GM19372 (cell line): ENCODE measurements at regions not wholly inside any gene's neighbourhood (a gene's known extent, or its start where the extent isn't known, plus 50 kb on each side); places are given as distances from the start of the nearest gene placed in this dataset.

Experiments used
- ATAC-seq: cut with Tn5 transposase; IDR thresholded peaks from one replicate; pipeline ENCODE4 v1.9.1; 2021; ENCODE audit warnings: mild to moderate bottlenecking, low read depth, moderate library complexity; ENCODE audit not compliant: unreplicated experiment

GRCh38 chr3:34988296-34988695 lies 651.0 kb upstream of the ARPP21 start:
- ATAC-seq = no peak

GRCh38 chr3:34995796-34996430 lies 643.4 kb upstream of the ARPP21 start:
- no peak for ATAC-seq

GRCh38 chr3:34998902-34999301 lies 640.4 kb upstream of the ARPP21 start:
- ATAC-seq = no peak

GRCh38 chr3:35012214-35012613 lies 627.1 kb upstream of the ARPP21 start:
- no peak for ATAC-seq

GRCh38 chr3:35028157-35028556 lies 611.2 kb upstream of the ARPP21 start:
- ATAC-seq = no peak

GRCh38 chr3:35042210-35042991 lies 596.9 kb upstream of the ARPP21 start:
- no peak for ATAC-seq

GRCh38 chr3:35043040-35043439 lies 596.3 kb upstream of the ARPP21 start:
- ATAC-seq = no peak

- no peak for ATAC-seq
Measured at GRCh38 chr3:35044190-35044589, 595.1 kb upstream of the ARPP21 start.

GRCh38 chr3:35045118-35045517 lies 594.2 kb upstream of the ARPP21 start:
- no peak for ATAC-seq

GRCh38 chr3:35064761-35065160 lies 574.6 kb upstream of the ARPP21 start:
- ATAC-seq = no peak

GRCh38 chr3:35065891-35066290 lies 573.4 kb upstream of the ARPP21 start:
- no peak for ATAC-seq

- no peak for ATAC-seq
Measured at GRCh38 chr3:35067750-35068149, 571.6 kb upstream of the ARPP21 start.

GRCh38 chr3:35070088-35070487 lies 569.2 kb upstream of the ARPP21 start:
- no peak for ATAC-seq

- no peak for ATAC-seq
Measured at GRCh38 chr3:35071772-35072171, 567.6 kb upstream of the ARPP21 start.

- ATAC-seq = no peak
Measured at GRCh38 chr3:35078780-35079179, 560.5 kb upstream of the ARPP21 start.

GRCh38 chr3:35079403-35079802 lies 559.9 kb upstream of the ARPP21 start:
- ATAC-seq = no peak

- ATAC-seq = no peak
Measured at GRCh38 chr3:35081899-35082298, 557.4 kb upstream of the ARPP21 start.

GRCh38 chr3:35088943-35089342 lies 550.4 kb upstream of the ARPP21 start:
- no peak for ATAC-seq

- ATAC-seq = no peak
Measured at GRCh38 chr3:35114686-35115085, 524.6 kb upstream of the ARPP21 start.

- ATAC-seq = no peak
Measured at GRCh38 chr3:35120026-35120425, 519.3 kb upstream of the ARPP21 start.

- ATAC-seq = no peak
Measured at GRCh38 chr3:35137612-35138011, 501.7 kb upstream of the ARPP21 start.

- no peak for ATAC-seq
Measured at GRCh38 chr3:35141406-35141805, 497.9 kb upstream of the ARPP21 start.
